KMS-11 (cell line): ENCODE measurements at regions not wholly inside any gene's neighbourhood (a gene's known extent, or its start where the extent isn't known, plus 50 kb on each side); places are given as distances from the start of the nearest gene placed in this dataset.

Experiments
- H2AFZ ChIP-seq: fragments of 200-600 bp; sonication (generic); 2 replicates; pipeline ENCODE4 v1.6.1; 2016; ENCODE audit warnings: antibody characterized with exemption, mixed run types, low read depth
- H3K27ac ChIP-seq: fragments of 200-600 bp; sonication (generic); 2 replicates; pipeline ENCODE4 v1.6.1; 2016; ENCODE audit warnings: mild to moderate bottlenecking, mixed run types
- H3K27me3 ChIP-seq: fragments of 200-600 bp; sonication (generic); 2 replicates; pipeline ENCODE4 v1.6.1; 2017; ENCODE audit warnings: mild to moderate bottlenecking, low read depth, mixed run types, moderate library complexity; ENCODE audit not compliant: insufficient read depth
- H3K36me3 ChIP-seq: fragments of 200-600 bp; sonication (generic); 2 replicates; pipeline ENCODE4 v1.6.1; 2017; ENCODE audit warnings: mild to moderate bottlenecking, mixed run types; ENCODE audit not compliant: insufficient read depth
- H3K4me1 ChIP-seq: fragments of 200-600 bp; sonication (generic); 2 replicates; pipeline ENCODE4 v1.6.1; 2016; ENCODE audit warnings: mild to moderate bottlenecking, low read depth, mixed run types; ENCODE audit not compliant: poor library complexity, severe bottlenecking
- H3K4me2 ChIP-seq: fragments of 200-600 bp; sonication (generic); 2 replicates; pipeline ENCODE4 v1.7.0; 2016; ENCODE audit warnings: mild to moderate bottlenecking, mixed run types
- H3K4me3 ChIP-seq: fragments of 200-600 bp; sonication (generic); IDR thresholded peaks from 2 replicates; pipeline ENCODE4 v1.6.1; 2017; ENCODE audit warnings: low read depth, low read length, mixed read lengths; ENCODE audit not compliant: insufficient read depth
- H3K79me2 ChIP-seq: fragments of 200-600 bp; sonication (generic); 2 replicates; pipeline ENCODE4 v1.6.1; 2016; ENCODE audit warnings: low read depth, mixed run types; ENCODE audit not compliant: insufficient read depth
- H3K9ac ChIP-seq: fragments of 200-600 bp; sonication (generic); 2 replicates; pipeline ENCODE4 v1.6.1; 2016; ENCODE audit warnings: mild to moderate bottlenecking, mixed run types
- H4K20me1 ChIP-seq: fragments of 200-600 bp; sonication (generic); 2 replicates; pipeline ENCODE4 v1.6.1; 2016; ENCODE audit warnings: mild to moderate bottlenecking, mixed run types; ENCODE audit not compliant: insufficient read depth
- CTCF ChIP-seq: fragments of 200-600 bp; sonication (generic); conservative IDR thresholded peaks from 2 replicates; pipeline ENCODE4 v1.6.1; 2017; ENCODE audit warnings: low read depth, mild to moderate bottlenecking, antibody characterized with exemption, low read length, moderate library complexity, mixed read lengths

GRCh38 chr7:98711945-98712344, 94.9 kb downstream of the NPTX2 start:
- H3K4me2 ChIP-seq = no peak overlapping the region
- H2AFZ ChIP-seq = no peak overlapping the region
- H3K79me2 ChIP-seq = no peaks in the 10 kb centered on the region
- no peaks in the 10 kb centered on the region for H3K36me3 ChIP-seq
- no peak overlapping the region for H3K9ac ChIP-seq
- no peaks in the 10 kb centered on the region for H3K27me3 ChIP-seq
- no peaks in the 10 kb centered on the region for H3K4me1 ChIP-seq
- H4K20me1 ChIP-seq = no peaks in the 10 kb centered on the region
- H3K27ac ChIP-seq = no peak overlapping the region
- no peak overlapping the region for H3K4me3 ChIP-seq
- no peak for TF ChIP-seq CTCF

- Histone ChIP-seq H2AFZ (no peak overlapping the region), H3K4me1 (no peaks in the 10 kb centered on the region), H3K27ac (no peak overlapping the region), H4K20me1 (no peaks in the 10 kb centered on the region), H3K36me3 (no peaks in the 10 kb centered on the region), H3K9ac (no peak overlapping the region), H3K27me3 (no peaks in the 10 kb centered on the region), H3K79me2 (no peaks in the 10 kb centered on the region), H3K4me3 (no peak overlapping the region), H3K4me2 (no peak overlapping the region)
- no peak for TF ChIP-seq CTCF
Observed at GRCh38 chr7:98713165-98713810, 96.2 kb downstream of the NPTX2 start.

DNA sequence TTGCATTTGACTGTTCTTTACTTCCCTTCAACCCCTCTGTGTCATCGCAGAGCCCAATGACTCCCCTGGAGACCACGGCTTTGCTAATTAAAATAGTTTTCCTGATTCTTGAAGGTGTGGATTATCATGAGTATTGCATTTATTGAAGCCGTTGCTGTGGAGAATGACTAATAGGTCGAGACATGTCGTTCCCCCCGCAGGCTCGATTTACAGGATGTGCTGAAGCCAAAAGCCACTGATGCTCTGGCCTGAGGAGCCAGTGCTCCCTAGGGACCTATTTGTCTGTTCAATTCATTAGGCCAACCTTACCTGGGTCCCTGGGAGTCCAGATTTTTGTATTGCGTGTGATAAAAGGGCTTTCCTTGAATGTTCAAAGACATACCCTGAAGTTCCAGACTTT, 102.3 kb downstream of the NPTX2 start:
- Histone ChIP-seq H3K4me3 (no peak overlapping the region), H3K4me1 (no peaks in the 10 kb centered on the region), H3K36me3 (no peaks in the 10 kb centered on the region), H2AFZ (no peak overlapping the region), H3K27me3 (no peaks in the 10 kb centered on the region), H3K9ac (no peak overlapping the region), H3K27ac (no peak overlapping the region), H4K20me1 (no peaks in the 10 kb centered on the region), H3K79me2 (no peaks in the 10 kb centered on the region), H3K4me2 (no peak overlapping the region)
- no peak for TF ChIP-seq CTCF

- Histone ChIP-seq H3K79me2 (no peaks in the 10 kb centered on the region), H3K27ac (no peak overlapping the region), H3K27me3 (no peaks in the 10 kb centered on the region), H3K4me1 (no peaks in the 10 kb centered on the region), H3K36me3 (no peaks in the 10 kb centered on the region), H3K4me2 (no peak overlapping the region), H3K9ac (no peak overlapping the region), H3K4me3 (no peak overlapping the region), H2AFZ (no peak overlapping the region), H4K20me1 (no peaks in the 10 kb centered on the region)
- TF ChIP-seq CTCF = no peak
Observed at GRCh38 chr7:98722402-98722801, 105.3 kb downstream of the NPTX2 start.
